ENCODE measurements at regions not wholly inside any gene's neighbourhood (a gene's known extent, or its start where the extent isn't known, plus 50 kb on each side); places are given as distances from the start of the nearest gene placed in this dataset.

DNA sequence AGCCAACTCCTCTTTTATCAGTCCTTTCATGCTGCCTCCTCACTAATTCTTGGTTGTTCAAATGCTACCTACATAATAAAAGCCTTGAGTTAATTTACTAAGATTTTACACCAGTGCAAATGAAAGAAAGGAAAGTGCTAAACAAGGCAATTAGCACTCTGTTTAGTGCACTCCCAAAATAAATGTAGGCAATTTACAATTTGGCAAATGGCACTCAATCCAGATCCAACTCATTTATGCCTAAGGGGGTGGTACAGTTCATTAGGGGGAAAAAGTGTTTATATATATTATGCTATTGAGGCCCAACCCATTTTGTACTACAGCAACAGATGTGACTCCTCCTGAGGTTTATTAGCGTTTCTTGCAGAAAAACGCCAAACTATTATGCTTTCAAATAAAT is 370.1 kb downstream of the NR2F2 start:
- TF ChIP-seq LEF1 (IDR thresholded peaks at IDR 0.05; ENCODE audit: borderline replicate concordance) (no peak), HDGF (IDR thresholded peaks at IDR 0.05; ENCODE audit: borderline replicate concordance) (no peak), ZNF384 (IDR thresholded peaks at IDR 0.05) (no peak), CTBP1 (IDR thresholded peaks at IDR 0.05; ENCODE audit: borderline replicate concordance) (no peak), TARDBP (IDR thresholded peaks at IDR 0.05) (no peak), BHLHE40 (IDR thresholded peaks at IDR 0.05; ENCODE audit: borderline replicate concordance) (no peak), FOXA1 (IDR thresholded peaks at IDR 0.05) (no peak), ELF4 (IDR thresholded peaks at IDR 0.05) (no peak), FOXM1 (IDR thresholded peaks at IDR 0.05; ENCODE audit: borderline replicate concordance) (no peak), L3MBTL2 (conservative IDR thresholded peaks at IDR 0.05) (no peak), NFRKB (IDR thresholded peaks at IDR 0.05) (no peak), ARNT (IDR thresholded peaks at IDR 0.05) (no peak), SUZ12 (IDR thresholded peaks at IDR 0.05) (no peak), SP1 (IDR thresholded peaks at IDR 0.05) (no peak)
- TF ChIP-seq, protein P1, sequence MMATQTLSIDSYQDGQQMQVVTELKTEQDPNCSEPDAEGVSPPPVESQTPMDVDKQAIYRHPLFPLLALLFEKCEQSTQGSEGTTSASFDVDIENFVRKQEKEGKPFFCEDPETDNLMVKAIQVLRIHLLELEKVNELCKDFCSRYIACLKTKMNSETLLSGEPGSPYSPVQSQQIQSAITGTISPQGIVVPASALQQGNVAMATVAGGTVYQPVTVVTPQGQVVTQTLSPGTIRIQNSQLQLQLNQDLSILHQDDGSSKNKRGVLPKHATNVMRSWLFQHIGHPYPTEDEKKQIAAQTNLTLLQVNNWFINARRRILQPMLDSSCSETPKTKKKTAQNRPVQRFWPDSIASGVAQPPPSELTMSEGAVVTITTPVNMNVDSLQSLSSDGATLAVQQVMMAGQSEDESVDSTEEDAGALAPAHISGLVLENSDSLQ (IDR thresholded peaks at IDR 0.05) = no peak
- ChIA-PET POLR2A (interaction anchor here (1.0 kb wide), 1 partner anchor 15 kb away, joined by 3 read pairs; no protein-coding TSS in a partner anchor), CTCF (no interaction called here)
- no peak for DNase-seq (ENCODE audit: extremely low spot score)

DNA sequence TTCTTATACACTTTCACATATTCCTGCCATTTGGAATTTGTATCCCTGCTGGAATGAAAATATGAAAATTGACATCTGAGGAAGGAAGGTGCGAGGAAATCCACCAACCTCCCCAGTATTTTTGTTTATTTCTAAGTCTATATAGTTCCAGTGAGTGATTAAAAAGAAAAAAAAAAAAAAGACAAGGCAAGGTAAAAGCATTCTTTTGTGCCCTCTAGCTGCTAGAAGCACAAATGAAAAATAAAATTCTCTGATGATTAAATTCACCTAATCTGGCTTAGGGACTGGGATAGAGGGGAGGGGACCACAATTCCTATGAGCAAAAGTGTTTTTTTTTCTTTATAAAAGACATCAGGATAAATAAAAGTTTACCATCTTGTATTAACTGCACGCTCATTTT is 370.9 kb downstream of the NR2F2 start:
- peak; percentile 81 for TF ChIP-seq ZNF384 (IDR thresholded peaks at IDR 0.05)
- TF ChIP-seq, protein P1 (IDR thresholded peaks at IDR 0.05) = no peak
- no peak for DNase-seq (ENCODE audit: extremely low spot score)
- CTCF ChIA-PET = interaction anchor here (0.7 kb wide), 1 partner anchor 110 kb away, joined by 3 read pairs; no protein-coding TSS in a partner anchor
- POLR2A ChIA-PET = interaction anchor here (1.0 kb wide), 1 partner anchor 14 kb away, joined by 3 read pairs; no protein-coding TSS in a partner anchor

DNA sequence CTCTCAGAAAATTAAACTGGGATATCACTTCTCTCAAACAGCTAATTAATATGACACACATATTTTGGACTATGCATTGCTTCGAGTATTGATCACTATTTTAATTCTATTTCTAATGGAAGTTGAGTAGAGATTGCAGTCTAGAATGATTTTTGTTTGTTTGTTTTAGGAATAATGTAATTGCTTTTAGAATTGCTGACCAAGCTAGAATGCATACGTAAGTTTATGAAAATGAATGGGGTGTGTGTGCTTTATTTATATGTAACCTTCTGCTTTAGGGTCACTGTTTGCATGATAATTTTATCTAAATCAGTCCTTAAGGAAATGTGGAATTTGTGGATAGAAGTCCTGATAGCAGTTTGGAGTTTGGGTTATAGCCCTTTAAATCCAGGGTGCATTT is 371.4 kb downstream of the NR2F2 start:
- POLR2A ChIA-PET = no interaction called here
- DNase-seq (ENCODE audit: extremely low spot score) = no peak
- CTCF ChIA-PET = no interaction called here
- no peak for TF ChIP-seq SP1 (IDR thresholded peaks at IDR 0.05)

DNA sequence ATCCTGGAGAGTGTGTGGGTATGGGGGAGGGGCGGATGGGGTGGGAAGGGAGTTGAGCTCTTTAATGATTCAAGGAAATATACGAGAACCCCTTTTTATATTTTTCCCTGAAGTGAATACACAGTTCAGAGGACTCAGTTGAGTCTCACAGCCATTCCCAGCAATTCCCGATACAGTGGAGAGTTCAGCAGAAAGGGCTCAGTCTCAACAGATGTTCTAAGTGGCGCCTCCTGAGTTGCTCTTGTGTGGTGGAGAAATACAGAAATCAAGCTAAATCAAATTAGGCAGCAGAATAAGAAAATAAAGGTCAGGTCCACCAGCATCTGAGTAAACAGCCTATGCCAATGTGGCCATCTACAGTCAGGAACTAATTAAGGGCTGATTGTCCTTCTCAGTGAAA is 372.1 kb downstream of the NR2F2 start:
- CTCF ChIA-PET = no interaction called here

DNA sequence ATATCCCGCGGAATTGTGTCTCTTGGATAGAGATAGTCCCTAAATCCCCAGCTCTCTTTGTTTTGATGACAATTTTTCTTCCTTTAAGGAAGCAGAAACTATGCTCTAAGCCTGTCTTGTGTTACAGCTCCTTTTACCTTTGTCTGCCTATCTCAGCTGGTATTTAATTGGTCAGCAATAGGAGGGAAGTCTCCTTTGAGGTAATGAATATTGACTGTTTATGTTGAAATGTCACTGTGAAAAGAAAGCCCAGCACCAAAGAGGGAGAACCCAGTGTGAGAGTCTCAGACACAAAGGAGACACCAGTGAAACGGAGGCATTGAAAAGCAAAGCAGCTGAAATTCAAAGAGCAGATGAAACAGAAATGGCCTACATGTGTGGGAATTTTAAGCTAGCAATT is 372.6 kb downstream of the NR2F2 start:
- ChIA-PET CTCF (no interaction called here), POLR2A (interaction anchor here (1.0 kb wide), 1 partner anchor 342 kb away, joined by 3 read pairs; no protein-coding TSS in a partner anchor)
- TF ChIP-seq LEF1 (IDR thresholded peaks at IDR 0.05; ENCODE audit: borderline replicate concordance) (no peak), ARNT (IDR thresholded peaks at IDR 0.05) (no peak)
- no peak for DNase-seq (ENCODE audit: extremely low spot score)

More for the DNA sequence above, 372.1 kb downstream of the NR2F2 start:
- POLR2A ChIA-PET = interaction anchor here (1.0 kb wide), 1 partner anchor 342 kb away, joined by 3 read pairs; no protein-coding TSS in a partner anchor
- no peak for DNase-seq (ENCODE audit: extremely low spot score)
- TF ChIP-seq ARNT (IDR thresholded peaks at IDR 0.05) (no peak), ZNF384 (IDR thresholded peaks at IDR 0.05) (no peak), LEF1 (IDR thresholded peaks at IDR 0.05; ENCODE audit: borderline replicate concordance) (no peak), CTBP1 (IDR thresholded peaks at IDR 0.05; ENCODE audit: borderline replicate concordance) (no peak), TARDBP (IDR thresholded peaks at IDR 0.05) (no peak), BHLHE40 (IDR thresholded peaks at IDR 0.05; ENCODE audit: borderline replicate concordance) (no peak), FOXK2 (IDR thresholded peaks at IDR 0.05) (no peak)
- TF ChIP-seq, protein P1 (IDR thresholded peaks at IDR 0.05) = no peak

DNA sequence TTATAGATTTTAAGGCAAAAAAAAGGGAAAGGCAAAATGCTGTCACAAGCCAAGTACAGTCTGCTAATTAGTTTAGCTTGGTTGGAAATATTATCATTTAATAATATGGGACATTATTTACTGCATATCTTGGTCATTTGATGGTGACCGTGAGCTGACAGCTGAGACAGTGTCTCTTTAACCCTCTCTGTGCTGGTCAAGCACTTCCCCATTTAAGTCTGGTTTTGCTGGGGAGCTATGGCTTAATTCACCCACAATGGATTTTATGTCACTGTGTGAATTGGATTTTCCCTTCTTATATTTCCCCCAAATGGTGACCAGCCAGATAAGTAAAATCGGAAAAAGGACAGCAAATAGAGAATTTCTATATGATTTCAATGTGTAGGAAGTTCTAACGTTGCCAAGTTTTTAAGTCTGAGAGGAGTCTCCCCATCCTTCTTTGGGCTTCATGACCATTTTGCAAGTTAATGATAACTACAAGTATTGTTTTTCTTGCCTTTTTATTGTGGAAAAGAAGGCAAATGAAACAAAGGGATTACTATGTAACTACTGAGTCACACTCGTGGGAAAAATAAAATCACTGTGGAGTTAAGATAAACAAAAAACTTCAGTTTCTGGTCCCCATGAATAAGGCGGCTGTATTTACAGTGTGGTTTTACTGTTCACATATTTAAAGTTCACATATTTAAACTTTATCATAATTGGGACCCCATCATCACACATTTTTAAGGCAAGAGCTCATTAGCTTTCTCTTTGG is 373.5 kb downstream of the NR2F2 start:
- DNase-seq (ENCODE audit: extremely low spot score) = no peak
- ChIA-PET POLR2A (no interaction called here), CTCF (interaction anchor here (1.2 kb wide), 1 partner anchor 9 kb away, joined by 5 read pairs; no protein-coding TSS in a partner anchor)
- no peak for TF ChIP-seq SUZ12 (IDR thresholded peaks at IDR 0.05)
- no peak for TF ChIP-seq FOXK2 (IDR thresholded peaks at IDR 0.05)
- TF ChIP-seq HDGF (IDR thresholded peaks at IDR 0.05; ENCODE audit: borderline replicate concordance) = no peak
- no peak for TF ChIP-seq ARNT (IDR thresholded peaks at IDR 0.05)
- TF ChIP-seq LEF1 (IDR thresholded peaks at IDR 0.05; ENCODE audit: borderline replicate concordance) = no peak
- TF ChIP-seq TARDBP (IDR thresholded peaks at IDR 0.05) = no peak
- TF ChIP-seq FOXA1 (IDR thresholded peaks at IDR 0.05) = no peak
- no peak for TF ChIP-seq SP1 (IDR thresholded peaks at IDR 0.05)
- no peak for TF ChIP-seq ZNF384 (IDR thresholded peaks at IDR 0.05)
- no peak for TF ChIP-seq CTBP1 (IDR thresholded peaks at IDR 0.05; ENCODE audit: borderline replicate concordance)
- TF ChIP-seq L3MBTL2 (conservative IDR thresholded peaks at IDR 0.05) = no peak
- TF ChIP-seq, protein P1 (IDR thresholded peaks at IDR 0.05) = no peak
- TF ChIP-seq FOXM1 (IDR thresholded peaks at IDR 0.05; ENCODE audit: borderline replicate concordance) = no peak
- no peak for TF ChIP-seq BHLHE40 (IDR thresholded peaks at IDR 0.05; ENCODE audit: borderline replicate concordance)
- no peak for TF ChIP-seq ELF4 (IDR thresholded peaks at IDR 0.05)
- TF ChIP-seq NFRKB (IDR thresholded peaks at IDR 0.05) = no peak

All from HEK293T (cell line).